ENCODE measurements at regions not wholly inside any gene's neighbourhood (a gene's known extent, or its start where the extent isn't known, plus 50 kb on each side); places are given as distances from the start of the nearest gene placed in this dataset.

- no peak for TF ChIP-seq RORA (CRISPR knock-in tag; IDR thresholded peaks at IDR 0.05)
These were observed 128.3 kb upstream of the GADL1 start (continued) for GRCh38 chr3:31022716-31023115.

- no peak for FAIRE-seq
- ChIA-PET POLR2A (no interaction called here), CTCF (ENCODE audit: low intra/inter-chr PET ratio, low total read pairs) (no interaction called here)
- Histone ChIP-seq H3K4me2 (ENCODE audit: low read depth, low read length) (no peak overlapping the region), H3K27me3 (ENCODE audit: control insufficient read depth in 1 of 2, insufficient read depth in 2 of 2, low read length in 2 of 2) (no peaks in the 10 kb centered on the region), H3K27ac (ENCODE audit: extremely low read length, insufficient read depth, low read length) (no peak overlapping the region), H3K4me3 (replicated peaks in 1 of 3; ENCODE audit: insufficient read depth in 1 of 3, low read depth in 2 of 3, low read length in 3 of 3) (no peak overlapping the region), H4K20me1 (ENCODE audit: insufficient read depth, low read length) (no peaks in the 10 kb centered on the region), H3K79me2 (ENCODE audit: insufficient read depth, low read length) (no peaks in the 10 kb centered on the region), H3K4me1 (ENCODE audit: insufficient read depth, low read length) (no peaks in the 10 kb centered on the region), H3K9ac (ENCODE audit: insufficient read depth, low read depth, low read length) (no peak overlapping the region), H3K9me3 (ENCODE audit: low read length) (peaks cover 10% of the 10 kb centered on the region; the same call in 1 of the 2 replicates), H2AFZ (ENCODE audit: low read length) (no peak overlapping the region), H3K36me3 (replicated peaks in 1 of 2; ENCODE audit: control insufficient read depth in 1 of 2, insufficient read depth in 2 of 2, low read length in 2 of 2) (no peaks in the 10 kb centered on the region)
- ATAC-seq: no peak
- BruUV-seq (replicated peaks): no TSS peak
- intact Hi-C loops (cut with micrococcal nuclease; ENCODE audit: unreplicated experiment): no loop called here
- DNase-seq (ENCODE audit: low spot score): no peak
- TF ChIP-seq TOE1 (CRISPR knock-in tag; IDR thresholded peaks at IDR 0.05) (no peak), FOXA3 (CRISPR knock-in tag; IDR thresholded peaks at IDR 0.05) (no peak), MYC (CRISPR knock-in tag; IDR thresholded peaks at IDR 0.05; ENCODE audit: borderline replicate concordance) (no peak), ZNF572 (CRISPR knock-in tag; IDR thresholded peaks at IDR 0.05) (no peak), EP300 (IDR thresholded peaks at IDR 0.05; ENCODE audit: low read depth in 2 of 2, low read length in 2 of 2) (no peak), EP300 (CRISPR knock-in tag; IDR thresholded peaks at IDR 0.05; ENCODE audit: borderline replicate concordance) (no peak), ZNF589 (CRISPR knock-in tag; conservative IDR thresholded peaks at IDR 0.05) (no peak), ATF6 (CRISPR knock-in tag; conservative IDR thresholded peaks at IDR 0.05) (no peak)
- in situ Hi-C loops (cut with HindIII; ENCODE audit: extremely low pct_ligation_motif_present, low pct_unique_long_range_greater_than_20kb): no loop called here
- 31% methylated on average over 2 of the region's 2 CpGs for WGBS (ENCODE audit: low lambda C conversion rate)
These were observed 131.1 kb upstream of the GADL1 start for GRCh38 chr3:31025541-31025940.

Data from HepG2 (cell line).